Spinal cord (tissue), 9 donors: ENCODE measurements at regions not wholly inside any gene's neighbourhood (a gene's known extent, or its start where the extent isn't known, plus 50 kb on each side); places are given as distances from the start of the nearest gene placed in this dataset.

Experiments
- DNase-seq, 6 donors: peaks; one replicate each; pipeline versions ENCODE4 v3.0.0 to v3.0.0-alpha.2; 2013 to 2015; ENCODE audit warnings: low spot score in 6 of 6, low read depth in 4 of 6
- H3K27ac ChIP-seq: one replicate; pipeline ENCODE4 v1.5.1; 2013; ENCODE audit warnings: low read depth, low read length, control low read depth
- H3K27me3 ChIP-seq: one replicate; pipeline ENCODE4 v1.6.1; 2013; ENCODE audit warnings: low read length; ENCODE audit not compliant: control insufficient read depth, insufficient read depth
- H3K36me3 ChIP-seq: one replicate; pipeline ENCODE4 v1.6.1; 2013; ENCODE audit warnings: low read length; ENCODE audit not compliant: control insufficient read depth, insufficient read depth
- H3K4me1 ChIP-seq: one replicate; pipeline ENCODE4 v1.6.1; 2013; ENCODE audit warnings: low read length; ENCODE audit not compliant: control insufficient read depth, insufficient read depth
- H3K4me3 ChIP-seq: one replicate; pipeline ENCODE4 v1.5.1; 2013; ENCODE audit warnings: low read depth, low read length, control low read depth
- H3K9me3 ChIP-seq: one replicate; pipeline ENCODE4 v1.6.1; 2013; ENCODE audit warnings: low read length; ENCODE audit not compliant: control insufficient read depth, insufficient read depth
- WGBS: methylation state at CpG from one replicate; pipeline ENCODE4 v1.1.5; 2013; ENCODE audit warnings: missing lambda C conversion rate; ENCODE audit not compliant: insufficient coverage; 5-methylcytosine and 5-hydroxymethylcytosine counted together
- donor health status: healthy.

GRCh38 chr3:45312836-45313493, 75.4 kb upstream of the LARS2 start:
- no peaks in the 10 kb centered on the region for H3K36me3 ChIP-seq
- no peaks in the 10 kb centered on the region for H3K9me3 ChIP-seq
- H3K4me1 ChIP-seq: no peaks in the 10 kb centered on the region
- H3K27ac ChIP-seq: no peak overlapping the region
- peak in 1 of 6 donors; percentile 36 for DNase-seq
- H3K27me3 ChIP-seq: peaks cover 2% of the 10 kb centered on the region
- 24% methylated on average over 6 of the region's 7 CpGs for WGBS
- H3K4me3 ChIP-seq: no peak overlapping the region

GRCh38 chr3:45313743-45314403, 74.5 kb upstream of the LARS2 start:
- no peak for DNase-seq
- 62% methylated on average over 3 of the region's 8 CpGs for WGBS
- no peaks in the 10 kb centered on the region for H3K36me3 ChIP-seq
- H3K27me3 ChIP-seq: peaks cover 2% of the 10 kb centered on the region
- H3K9me3 ChIP-seq: no peaks in the 10 kb centered on the region
- no peak overlapping the region for H3K27ac ChIP-seq
- H3K4me3 ChIP-seq: no peak overlapping the region
- no peaks in the 10 kb centered on the region for H3K4me1 ChIP-seq

GRCh38 chr3:45317710-45318109, 70.7 kb upstream of the LARS2 start:
- no peak for DNase-seq
- Histone ChIP-seq H3K4me3 (no peak overlapping the region), H3K27me3 (no peaks in the 10 kb centered on the region), H3K27ac (no peak overlapping the region), H3K9me3 (no peaks in the 10 kb centered on the region), H3K4me1 (peaks cover 5% of the 10 kb centered on the region), H3K36me3 (no peaks in the 10 kb centered on the region)
- WGBS: 76% methylated on average over 6 of the region's 6 CpGs

GRCh38 chr3:45318689-45319088, 69.7 kb upstream of the LARS2 start:
- H3K4me3 ChIP-seq: no peak overlapping the region
- H3K36me3 ChIP-seq: no peaks in the 10 kb centered on the region
- DNase-seq: peak in 1 of 6 donors; percentile 39
- H3K27me3 ChIP-seq: no peaks in the 10 kb centered on the region
- H3K27ac ChIP-seq: no peak overlapping the region
- no peaks in the 10 kb centered on the region for H3K9me3 ChIP-seq
- peaks cover 5% of the 10 kb centered on the region for H3K4me1 ChIP-seq
- WGBS: no CpG with 5 or more reads among the region's 2 CpGs

- no peak for DNase-seq
- no peak overlapping the region for H3K27ac ChIP-seq
- WGBS: 74% methylated on average over 5 of the region's 10 CpGs
- H3K27me3 ChIP-seq: no peaks in the 10 kb centered on the region
- H3K36me3 ChIP-seq: no peaks in the 10 kb centered on the region
- H3K4me1 ChIP-seq: peaks cover 5% of the 10 kb centered on the region
- H3K4me3 ChIP-seq: no peak overlapping the region
- no peaks in the 10 kb centered on the region for H3K9me3 ChIP-seq
Observed at GRCh38 chr3:45319231-45319995, 69.0 kb upstream of the LARS2 start.

GRCh38 chr3:45319996-45320305, 68.4 kb upstream of the LARS2 start:
- Histone ChIP-seq H3K36me3 (no peaks in the 10 kb centered on the region), H3K27me3 (no peaks in the 10 kb centered on the region), H3K4me1 (peaks cover 5% of the 10 kb centered on the region), H3K4me3 (no peak overlapping the region), H3K9me3 (no peaks in the 10 kb centered on the region), H3K27ac (no peak overlapping the region)
- WGBS: 100% methylated on average over 2 of the region's 3 CpGs
- no peak for DNase-seq

GRCh38 chr3:45320986-45321385, 67.4 kb upstream of the LARS2 start:
- H3K4me3 ChIP-seq: no peak overlapping the region
- no peak for DNase-seq
- WGBS: 57% methylated on average over 1 of the region's 5 CpGs

GRCh38 chr3:45321607-45322391, 66.6 kb upstream of the LARS2 start:
- no peaks in the 10 kb centered on the region for H3K27me3 ChIP-seq
- no peak overlapping the region for H3K4me3 ChIP-seq
- WGBS: 56% methylated on average over 10 of the region's 11 CpGs
- H3K27ac ChIP-seq: no peak overlapping the region
- H3K36me3 ChIP-seq: no peaks in the 10 kb centered on the region
- peak in 1 of 6 donors; percentile 31 for DNase-seq
- no peaks in the 10 kb centered on the region for H3K9me3 ChIP-seq
- H3K4me1 ChIP-seq: peaks cover 12% of the 10 kb centered on the region

More at GRCh38 chr3:45320986-45321385, 67.4 kb upstream of the LARS2 start:
- Histone ChIP-seq H3K9me3 (no peaks in the 10 kb centered on the region), H3K27me3 (no peaks in the 10 kb centered on the region), H3K4me1 (peaks cover 9% of the 10 kb centered on the region), H3K27ac (no peak overlapping the region), H3K36me3 (no peaks in the 10 kb centered on the region)

GRCh38 chr3:45322616-45323015, 65.8 kb upstream of the LARS2 start:
- no peaks in the 10 kb centered on the region for H3K27me3 ChIP-seq
- H3K4me3 ChIP-seq: no peak overlapping the region
- WGBS: 100% methylated on average over 2 of the region's 4 CpGs
- no peak overlapping the region for H3K27ac ChIP-seq
- no peaks in the 10 kb centered on the region for H3K36me3 ChIP-seq
- peaks cover 12% of the 10 kb centered on the region for H3K4me1 ChIP-seq
- no peak for DNase-seq
- H3K9me3 ChIP-seq: no peaks in the 10 kb centered on the region
